ENCODE measurements at regions not wholly inside any gene's neighbourhood (a gene's known extent, or its start where the extent isn't known, plus 50 kb on each side); places are given as distances from the start of the nearest gene placed in this dataset.

DNA sequence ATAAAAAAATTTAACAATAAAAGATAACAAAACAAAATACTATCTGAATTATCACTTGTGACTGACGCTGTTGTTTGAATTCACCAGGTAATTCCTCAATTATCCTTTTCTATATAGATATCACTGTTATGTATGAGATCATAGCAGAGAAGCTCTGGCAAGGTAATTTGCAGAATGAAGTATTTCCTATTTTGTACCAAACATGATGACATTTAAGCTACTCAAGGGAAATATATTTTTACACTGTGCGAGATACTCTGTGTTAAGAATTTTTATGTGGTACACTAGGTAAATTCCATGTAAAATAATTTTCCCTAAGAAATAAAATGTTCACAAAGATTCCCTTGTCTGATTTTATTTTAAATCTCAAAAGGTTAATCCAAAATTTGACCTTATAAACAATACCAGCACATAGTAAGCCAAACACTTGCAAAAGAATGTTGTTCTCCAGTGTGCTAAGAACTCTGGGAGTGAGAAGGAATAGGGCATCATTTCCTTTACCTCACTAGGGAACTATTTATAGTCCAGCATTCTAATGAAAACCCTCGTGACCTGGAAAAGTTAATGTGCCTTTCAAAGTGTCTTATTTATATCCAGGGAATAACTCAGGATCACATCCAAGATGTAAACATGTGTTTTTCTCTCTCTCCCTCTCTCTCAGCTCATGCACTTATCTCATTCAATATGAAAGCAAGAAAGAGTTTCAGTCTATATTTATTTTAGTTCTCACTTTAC lies 115.2 kb upstream of the RAP1B start:
- Histone ChIP-seq H3K4me3 (no peak overlapping the region), H3K36me3 (no peaks in the 10 kb centered on the region), H3K27ac (peak overlapping the region; percentile 16), H3K4me1 (peaks cover 20% of the 10 kb centered on the region), H3K9me3 (no peaks in the 10 kb centered on the region), H3K27me3 (no peaks in the 10 kb centered on the region)
- peak in 1 of 2 donors; percentile 92 for TF ChIP-seq POLR2AphosphoS5 (IDR thresholded peaks at IDR 0.05; ENCODE audit: insufficient read depth in 1 of 2, low read depth in 1 of 2)
- TF ChIP-seq, protein P1, sequence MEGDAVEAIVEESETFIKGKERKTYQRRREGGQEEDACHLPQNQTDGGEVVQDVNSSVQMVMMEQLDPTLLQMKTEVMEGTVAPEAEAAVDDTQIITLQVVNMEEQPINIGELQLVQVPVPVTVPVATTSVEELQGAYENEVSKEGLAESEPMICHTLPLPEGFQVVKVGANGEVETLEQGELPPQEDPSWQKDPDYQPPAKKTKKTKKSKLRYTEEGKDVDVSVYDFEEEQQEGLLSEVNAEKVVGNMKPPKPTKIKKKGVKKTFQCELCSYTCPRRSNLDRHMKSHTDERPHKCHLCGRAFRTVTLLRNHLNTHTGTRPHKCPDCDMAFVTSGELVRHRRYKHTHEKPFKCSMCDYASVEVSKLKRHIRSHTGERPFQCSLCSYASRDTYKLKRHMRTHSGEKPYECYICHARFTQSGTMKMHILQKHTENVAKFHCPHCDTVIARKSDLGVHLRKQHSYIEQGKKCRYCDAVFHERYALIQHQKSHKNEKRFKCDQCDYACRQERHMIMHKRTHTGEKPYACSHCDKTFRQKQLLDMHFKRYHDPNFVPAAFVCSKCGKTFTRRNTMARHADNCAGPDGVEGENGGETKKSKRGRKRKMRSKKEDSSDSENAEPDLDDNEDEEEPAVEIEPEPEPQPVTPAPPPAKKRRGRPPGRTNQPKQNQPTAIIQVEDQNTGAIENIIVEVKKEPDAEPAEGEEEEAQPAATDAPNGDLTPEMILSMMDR (IDR thresholded peaks at IDR 0.05), result no peak
- no peak for DNase-seq (ENCODE audit: extremely low spot score in 2 of 2)
- intact Hi-C loops (cut with DNase I), result no loop called here

DNA sequence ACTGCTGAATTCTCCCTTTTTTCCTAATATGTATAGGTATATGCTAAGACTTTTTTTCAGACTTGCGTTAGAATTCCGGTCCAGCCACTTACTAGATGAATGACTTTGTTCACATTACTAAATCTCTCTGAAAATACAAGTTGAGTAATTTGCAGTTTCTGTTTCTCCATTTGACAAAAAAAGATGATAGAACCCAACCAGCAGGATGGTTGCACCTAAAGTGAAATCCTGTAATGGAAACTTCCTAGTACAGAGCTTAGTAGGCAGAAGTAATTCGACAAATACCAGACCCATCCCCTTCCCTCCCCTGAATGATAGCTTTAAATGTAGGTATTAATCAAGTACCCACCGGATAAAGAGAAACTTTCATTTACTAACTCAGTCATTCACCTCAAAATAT lies 113.6 kb upstream of the RAP1B start:
- Histone ChIP-seq H3K36me3 (no peaks in the 10 kb centered on the region), H3K4me3 (no peak overlapping the region), H3K9me3 (no peaks in the 10 kb centered on the region), H3K4me1 (peaks cover 20% of the 10 kb centered on the region), H3K27me3 (no peaks in the 10 kb centered on the region), H3K27ac (no peak overlapping the region)
- intact Hi-C loops (cut with DNase I), result no loop called here
- DNase-seq (ENCODE audit: extremely low spot score in 2 of 2), result no peak
- TF ChIP-seq POLR2A (IDR thresholded peaks at IDR 0.05) (no peak), POLR2AphosphoS5 (IDR thresholded peaks at IDR 0.05; ENCODE audit: insufficient read depth in 1 of 2, low read depth in 1 of 2) (no peak)
- TF ChIP-seq, protein P1 (IDR thresholded peaks at IDR 0.05), result no peak

DNA sequence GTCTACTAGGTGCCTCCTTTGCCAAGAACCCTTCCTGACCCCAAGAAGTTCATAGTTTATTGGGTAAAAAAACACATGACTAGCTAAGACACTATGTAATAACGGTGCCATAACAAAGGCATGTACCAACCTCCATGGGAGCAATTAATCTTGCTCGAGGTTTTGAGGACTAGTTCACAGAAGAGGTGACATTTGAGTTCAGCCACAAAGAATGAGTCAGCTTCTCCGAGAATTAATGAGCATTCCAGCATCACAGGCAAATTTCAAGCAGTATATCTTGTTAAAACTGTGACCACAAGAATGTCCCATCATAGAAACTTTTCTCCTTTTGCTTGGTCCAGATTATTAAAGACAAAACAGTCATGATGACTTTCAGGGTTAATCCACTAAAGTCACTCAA lies 113.0 kb upstream of the RAP1B start:
- Histone ChIP-seq H3K27ac (no peak overlapping the region), H3K4me3 (no peak overlapping the region), H3K4me1 (peaks cover 20% of the 10 kb centered on the region), H3K36me3 (no peaks in the 10 kb centered on the region), H3K27me3 (no peaks in the 10 kb centered on the region), H3K9me3 (no peaks in the 10 kb centered on the region)
- DNase-seq (ENCODE audit: extremely low spot score in 2 of 2), result no peak
- intact Hi-C loops (cut with DNase I), result no loop called here
- TF ChIP-seq, protein P1 (IDR thresholded peaks at IDR 0.05), result no peak
- TF ChIP-seq POLR2A (IDR thresholded peaks at IDR 0.05) (no peak), POLR2AphosphoS5 (IDR thresholded peaks at IDR 0.05; ENCODE audit: insufficient read depth in 1 of 2, low read depth in 1 of 2) (peak in 1 of 2 donors; percentile 44)

DNA sequence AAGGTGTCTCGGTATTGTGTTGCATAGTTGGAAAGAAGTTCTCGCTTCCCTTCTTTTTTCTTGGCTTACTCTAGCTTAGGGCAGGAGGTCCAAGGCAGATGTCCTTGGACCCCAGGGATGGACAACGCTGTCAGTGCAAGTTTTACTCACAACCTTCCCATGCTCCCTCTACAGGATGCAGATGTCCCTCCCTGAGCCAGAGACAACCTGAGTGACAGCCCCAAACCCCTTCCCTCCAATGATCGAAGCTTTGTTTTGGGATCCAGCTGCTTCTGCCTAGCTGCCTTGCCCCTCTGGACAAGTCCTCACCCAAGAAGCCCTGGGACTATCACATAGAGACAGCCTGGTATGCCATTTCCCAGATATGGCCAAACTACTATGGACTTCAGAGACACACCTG lies 112.0 kb upstream of the RAP1B start:
- peaks cover 20% of the 10 kb centered on the region for H3K4me1 ChIP-seq
- no peaks in the 10 kb centered on the region for H3K36me3 ChIP-seq
- no peaks in the 10 kb centered on the region for H3K27me3 ChIP-seq
- no peaks in the 10 kb centered on the region for H3K9me3 ChIP-seq
- intact Hi-C loops (cut with DNase I), result no loop called here
- no peak overlapping the region for H3K27ac ChIP-seq
- TF ChIP-seq POLR2AphosphoS5 (IDR thresholded peaks at IDR 0.05; ENCODE audit: insufficient read depth in 1 of 2, low read depth in 1 of 2) (no peak), POLR2A (IDR thresholded peaks at IDR 0.05) (no peak)
- TF ChIP-seq, protein P1 (IDR thresholded peaks at IDR 0.05), result no peak
- no peak overlapping the region for H3K4me3 ChIP-seq
- DNase-seq (ENCODE audit: extremely low spot score in 2 of 2), result no peak

DNA sequence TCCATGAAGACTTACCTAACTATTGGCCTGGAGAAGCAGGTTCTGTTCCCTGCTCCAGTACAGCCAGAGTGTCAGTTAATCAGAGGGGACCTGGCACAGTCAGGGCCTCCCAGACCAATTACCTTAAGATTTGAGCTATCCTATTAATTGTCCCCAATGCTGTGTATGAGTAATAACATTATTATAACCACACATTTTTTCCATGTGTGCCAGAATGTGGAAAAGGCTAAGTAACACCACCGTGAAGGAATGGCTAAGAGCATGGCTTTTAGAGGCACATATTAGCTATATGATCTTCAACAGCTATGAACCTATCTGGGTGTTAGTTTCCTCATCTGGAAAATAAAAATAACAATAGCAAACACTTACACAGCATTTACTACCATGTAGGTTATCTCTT lies 111.1 kb upstream of the RAP1B start:
- no peak for TF ChIP-seq POLR2AphosphoS5 (IDR thresholded peaks at IDR 0.05; ENCODE audit: insufficient read depth in 1 of 2, low read depth in 1 of 2)
- TF ChIP-seq POLR2A (IDR thresholded peaks at IDR 0.05), result no peak
- H3K36me3 ChIP-seq, result no peaks in the 10 kb centered on the region
- H3K9me3 ChIP-seq, result no peaks in the 10 kb centered on the region
- no peaks in the 10 kb centered on the region for H3K27me3 ChIP-seq
- H3K4me1 ChIP-seq, result peaks cover 20% of the 10 kb centered on the region
- intact Hi-C loops (cut with DNase I), result no loop called here
- no peak overlapping the region for H3K4me3 ChIP-seq
- no peak overlapping the region for H3K27ac ChIP-seq
- no peak for DNase-seq (ENCODE audit: extremely low spot score in 2 of 2)
